Activated T-cell treated with anti-CD3 and anti-CD28 coated beads for 24 hours (primary cell): ENCODE measurements at regions not wholly inside any gene's neighbourhood (a gene's known extent, or its start where the extent isn't known, plus 50 kb on each side); places are given as distances from the start of the nearest gene placed in this dataset.

Experiments used
- DNase-seq: peaks from one replicate; pipeline ENCODE4 v3.0.0-alpha.2; 2020; ENCODE audit warnings: low read depth

DNA sequence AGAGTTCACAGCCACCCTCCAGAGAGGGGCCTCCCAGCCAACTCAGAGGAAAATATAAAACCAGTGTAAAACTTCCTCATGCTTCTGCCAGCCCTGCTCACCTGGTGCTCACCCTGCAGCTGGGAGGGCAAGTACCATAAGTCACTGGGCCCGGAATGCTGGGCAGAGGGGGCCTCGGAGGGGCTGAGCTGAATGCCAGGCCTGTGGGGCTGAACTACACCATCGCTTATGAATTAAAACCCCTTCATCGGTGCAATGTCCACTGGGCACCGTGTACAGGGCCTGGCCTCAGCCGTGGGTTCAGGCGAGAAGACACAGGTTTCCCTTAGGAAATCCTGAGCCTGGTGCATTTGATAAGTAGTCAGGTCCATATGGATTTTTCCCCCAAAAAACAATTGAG, 828.6 kb downstream of the TBC1D22A start:
- no peak for DNase-seq

DNA sequence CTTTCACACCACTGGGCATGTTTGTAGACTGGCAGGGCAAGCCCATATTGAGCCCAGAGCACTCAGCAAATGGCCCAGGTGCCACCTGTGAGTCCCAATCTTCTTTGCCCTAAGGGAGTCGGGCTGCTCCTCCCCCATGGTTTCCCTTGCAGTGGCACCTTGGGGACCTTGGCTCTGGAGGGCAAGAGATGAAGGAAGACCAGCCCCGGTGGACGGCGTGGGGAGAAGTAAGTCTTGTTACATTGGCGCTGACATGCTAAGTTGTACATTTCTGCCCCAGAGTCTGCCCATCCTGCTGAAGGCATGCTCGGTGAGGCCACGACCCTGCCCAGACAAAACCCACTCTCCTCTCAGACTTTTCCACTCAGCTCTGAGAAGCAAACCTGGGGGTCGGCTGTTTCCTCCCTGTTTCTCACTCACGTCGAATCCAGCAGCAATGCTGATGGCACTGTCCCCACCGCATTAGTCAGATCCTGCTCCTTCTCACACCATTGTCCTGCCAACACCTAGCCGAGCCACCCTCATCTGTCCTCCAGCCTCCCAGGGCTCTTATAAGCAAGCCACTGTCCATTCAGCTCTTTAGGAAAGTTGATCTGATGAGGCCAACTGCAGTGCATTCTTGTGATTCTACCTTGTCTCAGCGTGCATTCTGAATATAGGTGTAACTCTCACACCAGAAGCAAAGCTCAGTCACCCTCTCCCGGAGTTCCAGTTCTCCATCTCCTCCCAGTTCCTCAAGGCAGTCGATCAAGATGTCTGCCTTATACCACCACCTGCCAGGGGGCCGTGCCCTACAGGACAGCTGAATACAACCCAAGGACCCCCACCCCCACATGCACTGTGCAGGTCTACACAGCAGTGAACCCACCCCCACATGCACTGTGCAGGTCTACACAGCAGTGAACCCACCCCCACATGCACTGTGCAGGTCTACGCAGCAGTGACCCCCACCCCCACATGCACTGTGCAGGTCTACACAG, 827.1 kb downstream of the TBC1D22A start:
- no peak for DNase-seq

DNA sequence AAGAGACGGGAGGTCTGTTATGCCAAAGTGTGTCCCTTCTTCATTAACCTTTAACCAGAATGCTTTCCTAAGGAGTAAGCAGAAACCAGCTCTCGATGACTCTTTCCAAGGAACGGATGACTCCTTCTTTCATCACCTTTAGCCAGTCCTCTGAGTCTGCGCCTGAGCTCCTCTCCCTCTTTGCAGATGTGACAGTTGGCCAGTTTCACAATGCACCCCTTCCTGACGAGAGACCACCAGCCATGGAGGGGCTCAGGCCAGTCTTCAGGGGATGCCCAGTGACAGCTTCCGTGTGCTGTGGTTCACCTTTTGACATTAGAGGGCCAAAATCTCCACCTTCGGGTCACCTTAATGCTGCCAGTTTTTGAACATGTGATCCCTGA, 826.1 kb downstream of the TBC1D22A start:
- DNase-seq = no peak

DNA sequence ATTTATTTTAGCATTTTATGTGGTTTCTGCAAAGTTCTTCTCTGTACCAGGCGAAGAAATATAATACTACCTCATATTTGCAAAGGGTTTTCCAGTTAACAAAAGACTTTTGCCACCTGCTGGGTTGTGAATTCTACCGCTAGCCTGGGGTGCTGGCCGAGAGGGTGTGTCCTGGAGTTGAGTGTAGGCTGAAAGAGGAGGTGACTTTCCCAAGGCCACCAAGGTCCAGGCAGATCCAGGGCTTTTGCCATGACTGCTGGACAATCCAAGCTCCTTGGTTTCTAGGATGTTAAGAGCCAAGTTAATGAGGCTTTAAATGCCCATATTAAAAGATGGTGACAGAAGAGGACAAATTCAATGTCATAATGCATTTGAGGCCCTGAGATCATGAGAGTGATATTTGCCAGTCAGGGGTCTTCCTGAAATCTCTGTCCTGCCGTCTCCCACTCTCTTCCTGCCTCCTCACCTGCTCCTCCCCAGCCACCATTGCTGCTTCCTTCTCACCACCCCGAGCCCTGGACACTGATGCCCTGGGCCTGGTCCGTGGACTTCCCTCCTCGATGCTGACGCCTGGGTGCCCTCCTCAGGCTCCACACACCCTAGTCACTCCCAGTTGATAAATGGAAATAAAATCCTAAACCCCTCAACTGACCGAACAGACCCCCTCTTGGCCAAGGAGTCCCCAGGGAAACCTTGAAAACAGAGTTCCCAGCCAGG, 825.6 kb downstream of the TBC1D22A start:
- no peak for DNase-seq

DNA sequence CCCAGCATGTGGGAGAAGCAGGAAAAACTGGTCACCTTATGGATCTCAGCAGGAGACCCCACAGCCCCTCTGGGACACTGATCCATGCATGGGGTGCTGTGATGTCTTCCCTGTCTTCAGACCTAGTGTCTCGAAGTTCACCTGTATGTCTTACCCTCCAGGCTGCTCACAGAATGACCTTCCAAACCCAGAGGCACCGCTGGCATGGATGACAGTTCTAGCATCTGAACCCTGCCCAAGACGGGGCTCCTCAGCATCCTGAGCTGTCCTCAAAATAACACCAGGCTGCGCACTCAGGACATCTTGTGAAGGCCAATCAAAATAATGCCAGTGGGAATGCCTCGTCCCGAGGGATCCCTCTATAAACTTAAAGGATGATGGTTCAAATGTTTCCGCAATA, 824.9 kb downstream of the TBC1D22A start:
- DNase-seq = no peak

DNA sequence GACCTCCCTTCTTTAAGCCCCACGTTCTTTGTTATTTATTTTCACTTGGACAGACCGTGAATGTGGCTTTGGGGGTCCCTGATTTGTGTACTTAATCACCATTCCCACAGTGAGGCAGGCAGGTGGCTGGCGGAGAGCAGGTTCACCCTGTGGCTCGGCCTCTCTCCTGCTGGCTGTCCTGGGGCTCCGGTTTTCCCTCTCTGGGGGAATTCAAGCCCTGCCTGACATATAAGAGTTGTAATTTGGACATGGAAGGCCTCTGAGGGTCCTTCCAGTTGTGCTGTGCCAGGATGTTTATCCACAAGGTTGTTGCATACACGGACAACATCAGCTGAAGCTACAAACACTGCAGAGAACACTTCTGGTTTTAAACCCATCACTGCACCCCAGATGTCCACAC, 824.5 kb downstream of the TBC1D22A start:
- DNase-seq = no peak

DNA sequence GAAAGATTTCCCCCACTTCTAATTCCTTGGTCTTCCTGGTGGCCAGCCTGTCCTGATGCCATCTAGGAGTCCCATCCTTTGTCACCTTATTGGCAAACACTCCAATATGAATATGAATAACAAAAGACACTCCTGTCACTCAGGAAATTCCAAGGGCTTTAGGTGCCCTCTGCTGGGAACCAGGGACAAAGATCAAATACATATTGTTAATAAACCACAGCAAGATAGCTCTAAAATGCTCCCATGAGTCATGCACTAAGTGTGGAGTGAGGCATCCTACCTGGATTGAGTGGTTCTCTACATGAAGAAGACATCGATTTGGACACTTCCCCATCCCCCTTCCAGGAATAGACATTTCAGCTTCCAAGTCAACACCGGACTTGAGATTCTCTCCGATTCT, 823.6 kb downstream of the TBC1D22A start:
- no peak for DNase-seq

DNA sequence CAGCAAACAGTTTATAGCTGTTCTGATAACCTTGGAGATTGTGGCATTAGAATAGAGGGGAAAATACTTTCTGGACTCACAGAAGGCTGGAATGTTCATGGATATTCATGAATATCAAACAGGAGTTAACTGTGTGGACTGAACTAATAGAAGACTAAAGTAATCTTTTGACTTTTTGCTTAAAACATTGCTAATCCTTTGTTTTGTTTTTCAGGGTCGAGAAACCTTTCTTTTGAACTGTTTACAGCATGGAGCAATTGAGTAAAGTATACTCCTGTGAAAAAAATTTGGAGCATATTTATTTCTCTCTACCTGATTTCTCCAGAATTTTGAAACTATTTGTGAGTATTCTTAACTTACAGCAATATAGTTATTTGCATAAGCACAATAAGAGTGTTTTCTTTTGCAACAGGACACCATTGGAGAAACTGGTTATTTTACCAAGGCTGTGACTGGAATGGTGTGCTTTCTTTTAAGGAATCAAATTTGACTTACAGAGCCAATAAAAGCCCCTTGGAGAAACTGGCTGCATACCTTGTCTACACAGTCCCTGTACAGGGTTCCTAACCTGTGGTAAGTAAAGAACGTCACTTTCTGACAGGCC, 821.6 kb downstream of the TBC1D22A start:
- no peak for DNase-seq

DNA sequence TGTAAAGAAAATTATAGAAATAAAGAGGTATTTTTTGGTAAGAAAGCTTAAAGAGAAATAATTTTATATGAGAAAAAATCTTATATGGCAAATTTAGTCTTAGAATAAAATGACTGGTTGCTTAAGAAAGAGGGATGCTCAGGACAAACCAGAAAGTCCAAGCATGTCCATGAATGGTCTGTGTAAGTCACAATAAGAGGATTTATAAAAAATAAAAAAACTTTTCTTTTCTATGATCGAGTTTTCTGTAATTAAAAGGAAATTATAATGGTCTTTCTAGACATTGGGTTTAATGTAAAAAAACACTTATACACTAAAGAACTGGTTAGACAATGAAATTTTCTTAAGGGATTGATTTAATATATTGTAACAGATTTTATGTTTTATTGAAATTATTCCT, 819.6 kb downstream of the TBC1D22A start:
- DNase-seq = no peak

DNA sequence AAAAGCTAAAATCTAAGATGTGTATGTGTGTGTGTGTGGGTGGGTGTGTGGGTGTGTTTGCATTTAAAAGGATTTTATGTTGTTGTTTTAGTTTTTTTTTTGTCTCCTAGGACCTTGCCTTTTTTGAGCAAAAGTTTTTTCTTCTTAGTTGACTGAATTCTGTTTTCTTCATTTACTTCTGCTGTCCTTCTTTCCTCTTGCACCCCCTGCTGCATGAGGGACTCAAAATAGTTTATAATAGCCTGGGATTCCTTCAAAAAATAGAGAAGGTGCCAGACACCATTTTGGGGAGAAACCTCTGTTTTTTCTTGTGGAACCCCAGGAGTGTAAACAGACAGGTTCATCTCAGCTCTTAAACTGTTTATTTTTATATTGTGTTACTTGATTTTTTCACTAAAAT, 817.7 kb downstream of the TBC1D22A start:
- DNase-seq = no peak

DNA sequence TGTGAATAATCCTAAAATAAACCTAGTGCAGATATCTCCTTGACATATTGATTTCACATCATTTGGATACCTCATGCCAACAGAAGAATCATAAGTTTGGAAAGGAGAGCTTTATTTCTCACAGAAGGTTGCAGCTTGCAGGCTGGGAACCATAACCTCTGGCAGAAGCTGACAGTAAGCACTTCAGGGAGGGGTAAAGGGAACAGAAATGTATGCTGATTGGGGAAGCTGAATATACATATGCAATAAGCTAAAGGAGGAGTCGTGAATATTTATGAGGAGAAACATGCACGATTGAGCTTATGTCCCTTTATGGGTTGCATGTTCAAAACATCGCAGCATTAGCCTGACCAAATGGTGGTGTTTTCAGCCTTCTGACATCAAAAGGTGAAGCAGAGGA, 814.5 kb downstream of the TBC1D22A start:
- no peak for DNase-seq

DNA sequence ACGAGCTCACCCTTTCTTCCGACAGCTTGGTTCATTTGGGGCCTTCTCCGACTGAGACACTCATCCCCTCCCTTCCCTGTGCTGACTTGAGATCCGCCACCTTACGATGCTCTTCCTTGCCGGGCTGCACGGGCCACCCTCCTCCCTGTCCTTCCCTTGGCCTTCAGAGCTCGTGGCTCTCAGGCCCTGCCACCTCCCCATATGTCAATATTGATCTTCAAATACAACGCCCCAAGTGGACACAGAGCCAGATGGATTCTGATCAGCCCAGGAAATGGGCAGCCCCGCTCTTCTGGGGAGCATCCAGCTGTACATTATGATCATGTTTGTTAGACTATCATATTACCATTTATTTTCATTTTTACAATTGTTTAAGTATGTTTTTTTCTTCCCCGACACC, 812.8 kb downstream of the TBC1D22A start:
- DNase-seq = no peak

DNA sequence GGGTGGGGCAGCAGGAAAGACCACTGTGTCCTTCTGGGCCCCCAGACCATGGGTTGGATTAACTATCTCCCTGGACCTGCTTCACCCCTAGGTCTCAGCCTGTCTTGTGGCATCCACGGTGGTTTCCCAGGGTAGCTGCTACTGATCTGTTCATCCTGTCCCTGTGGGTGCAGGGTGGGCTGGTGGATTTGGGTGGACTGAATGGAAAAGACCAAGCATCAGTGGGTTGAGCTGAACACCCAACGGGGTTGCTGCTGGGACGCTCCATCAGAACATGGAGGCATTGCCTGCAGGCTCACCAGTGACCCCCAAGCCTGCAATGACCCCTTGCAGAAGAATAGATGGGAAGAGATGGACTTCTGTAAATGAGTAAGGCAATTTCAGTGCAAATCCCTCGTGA, 812.1 kb downstream of the TBC1D22A start:
- DNase-seq = no peak

DNA sequence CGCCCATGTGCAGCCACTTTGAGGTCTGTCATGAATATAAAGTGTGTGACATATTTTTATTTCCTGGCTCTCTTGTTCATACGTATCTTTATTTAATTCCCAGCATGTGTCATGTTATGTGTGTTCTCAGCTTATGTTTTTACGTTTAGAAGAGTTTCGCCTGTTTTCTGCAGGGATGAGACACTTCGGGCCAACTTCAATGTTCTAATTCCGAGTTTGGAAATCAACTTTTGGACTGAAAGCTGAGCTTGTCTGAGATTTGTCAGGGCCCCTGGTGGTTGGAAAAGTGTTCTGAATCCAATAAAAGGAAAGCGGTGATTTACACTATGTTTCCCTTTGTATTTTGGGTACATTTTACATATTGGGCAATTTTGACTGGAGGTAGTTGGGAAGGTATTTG, 810.7 kb downstream of the TBC1D22A start:
- DNase-seq = no peak

DNA sequence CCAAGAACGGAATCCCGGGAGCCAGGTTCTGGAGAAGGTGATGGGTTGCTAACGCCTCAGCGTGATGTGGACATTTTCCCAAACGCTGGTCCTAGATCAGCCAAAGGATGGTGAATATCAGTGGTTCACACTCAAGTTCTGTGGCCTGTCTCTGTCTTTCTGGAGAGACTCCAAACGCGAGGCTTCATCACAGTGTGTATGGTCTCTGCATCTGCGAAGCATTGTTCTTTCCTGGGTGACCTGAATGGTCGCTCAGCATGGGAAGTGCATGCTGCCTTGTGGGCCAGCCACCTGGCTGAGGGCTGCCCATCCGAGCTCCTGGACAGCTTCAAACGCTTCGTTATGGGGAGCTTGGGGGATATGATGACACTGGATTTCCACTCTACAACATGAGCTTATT, 810.0 kb downstream of the TBC1D22A start:
- no peak for DNase-seq

DNA sequence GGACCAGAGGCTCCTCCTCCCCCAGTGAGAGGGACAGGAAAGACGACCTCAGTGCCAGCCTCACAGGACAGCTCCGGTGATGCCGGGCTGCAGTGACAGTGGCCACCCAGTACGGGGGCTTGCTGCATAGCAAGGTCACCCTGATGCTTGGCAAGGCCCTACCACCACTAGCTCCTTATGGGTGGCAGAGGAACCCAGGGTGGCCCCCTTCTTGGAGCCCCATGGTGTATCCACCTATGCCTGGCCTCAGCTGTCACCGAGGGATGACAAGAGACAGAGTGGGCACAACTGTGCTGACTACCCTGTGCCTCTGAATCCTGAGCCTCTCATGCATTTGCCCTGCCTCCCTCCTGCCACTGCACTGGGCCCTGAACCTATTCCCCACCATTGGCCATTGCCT, 809.2 kb downstream of the TBC1D22A start:
- DNase-seq = no peak

DNA sequence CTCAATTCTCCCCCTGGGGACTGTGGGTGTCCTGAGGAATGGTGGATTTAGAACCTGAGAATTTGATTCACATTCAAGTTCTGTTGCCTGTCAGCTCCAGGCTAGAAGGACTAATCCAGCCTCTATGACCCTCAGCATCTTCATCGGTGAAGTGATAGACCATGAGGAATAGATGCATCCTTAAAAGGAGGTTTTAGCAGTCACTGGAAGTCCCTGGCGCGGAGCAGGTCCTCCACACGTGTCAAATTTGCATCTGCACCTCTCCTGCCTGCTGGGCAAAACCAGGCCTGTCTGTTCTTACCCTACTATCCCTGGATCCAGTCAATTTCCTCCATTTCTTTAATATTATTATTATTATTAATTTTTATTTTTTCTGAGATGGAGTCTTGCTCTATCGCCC, 808.4 kb downstream of the TBC1D22A start:
- DNase-seq = no peak

DNA sequence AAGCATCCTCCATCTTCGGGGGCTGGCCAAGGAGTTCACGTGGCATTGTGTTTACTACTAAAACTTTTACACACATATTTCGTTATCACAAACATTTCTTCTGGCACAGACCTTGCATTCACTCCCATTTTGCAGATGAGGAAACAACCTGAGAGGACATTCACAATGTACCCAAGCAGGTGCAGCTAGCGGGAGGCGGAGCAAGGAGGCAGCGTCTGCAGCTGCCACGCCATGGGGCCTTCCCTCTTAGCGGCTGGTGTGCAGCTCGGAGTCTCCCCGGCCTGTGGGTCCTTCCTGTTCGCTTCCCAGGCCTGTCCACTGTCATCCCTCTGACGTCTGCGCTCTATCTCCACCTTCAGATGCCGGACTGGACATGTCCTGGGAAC, 807.8 kb downstream of the TBC1D22A start:
- no peak for DNase-seq

DNA sequence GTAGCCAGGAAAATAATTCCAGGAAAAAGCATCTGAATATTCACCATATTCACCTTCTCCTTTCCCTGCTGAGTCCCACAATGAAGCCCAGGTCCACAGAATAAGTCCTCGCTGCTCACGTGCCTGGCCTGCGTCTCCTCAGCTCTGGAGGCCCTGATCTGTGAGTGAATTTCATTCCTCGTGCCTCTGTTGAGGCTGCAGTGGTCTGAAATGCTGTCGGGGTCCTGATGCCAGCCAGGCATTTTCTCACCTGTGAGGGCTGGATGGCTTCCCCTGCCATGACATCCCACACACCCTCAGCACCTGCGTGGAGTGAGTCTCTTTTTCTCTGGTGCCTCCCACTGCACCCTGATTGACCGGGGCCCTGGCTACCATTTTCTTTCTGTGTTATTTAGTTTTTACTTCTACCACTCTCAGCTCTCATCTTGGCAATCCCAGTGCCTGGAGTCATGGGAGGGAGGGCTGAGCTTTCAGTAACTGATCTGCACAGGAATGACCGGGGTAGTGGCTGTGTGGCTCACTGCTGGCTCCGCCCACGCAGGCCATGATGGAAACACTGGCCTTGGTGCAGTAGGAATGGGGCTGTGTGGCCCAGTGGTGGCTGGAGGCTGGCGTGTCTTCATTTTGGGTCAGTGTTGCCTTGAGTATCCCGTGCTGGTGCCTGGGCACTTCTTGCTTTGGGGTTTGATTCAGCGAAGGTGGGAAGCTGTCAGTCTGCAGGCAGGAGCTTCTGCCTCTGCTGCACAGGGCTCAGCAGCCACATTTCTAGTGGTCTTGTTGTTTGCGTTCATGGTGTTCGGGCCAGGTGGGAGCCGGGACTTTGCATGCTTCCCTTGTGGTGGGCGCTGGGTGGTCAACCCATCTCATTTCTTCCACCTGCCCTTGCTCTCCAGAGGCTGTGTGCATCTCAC, 807.2 kb downstream of the TBC1D22A start:
- no peak for DNase-seq

DNA sequence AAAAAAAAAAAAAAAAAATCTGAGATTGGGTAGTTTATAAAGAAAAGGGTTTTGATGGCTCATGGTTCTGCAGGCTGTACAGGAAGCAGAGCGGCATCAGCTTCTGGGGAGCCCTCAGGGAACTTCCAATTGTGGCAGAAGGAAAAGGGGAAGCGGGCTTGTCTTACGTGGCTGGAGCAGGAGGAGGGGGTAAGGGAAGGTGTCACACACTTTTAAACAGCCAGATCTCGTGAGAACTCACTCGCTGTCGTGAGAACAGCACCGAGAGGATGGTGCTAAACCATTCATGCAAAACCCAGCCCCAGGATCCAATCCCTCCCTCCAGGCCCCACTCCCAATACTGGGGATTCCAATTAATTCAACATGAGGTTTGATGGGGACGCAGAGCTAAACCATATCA, 806.2 kb downstream of the TBC1D22A start:
- DNase-seq = no peak

DNA sequence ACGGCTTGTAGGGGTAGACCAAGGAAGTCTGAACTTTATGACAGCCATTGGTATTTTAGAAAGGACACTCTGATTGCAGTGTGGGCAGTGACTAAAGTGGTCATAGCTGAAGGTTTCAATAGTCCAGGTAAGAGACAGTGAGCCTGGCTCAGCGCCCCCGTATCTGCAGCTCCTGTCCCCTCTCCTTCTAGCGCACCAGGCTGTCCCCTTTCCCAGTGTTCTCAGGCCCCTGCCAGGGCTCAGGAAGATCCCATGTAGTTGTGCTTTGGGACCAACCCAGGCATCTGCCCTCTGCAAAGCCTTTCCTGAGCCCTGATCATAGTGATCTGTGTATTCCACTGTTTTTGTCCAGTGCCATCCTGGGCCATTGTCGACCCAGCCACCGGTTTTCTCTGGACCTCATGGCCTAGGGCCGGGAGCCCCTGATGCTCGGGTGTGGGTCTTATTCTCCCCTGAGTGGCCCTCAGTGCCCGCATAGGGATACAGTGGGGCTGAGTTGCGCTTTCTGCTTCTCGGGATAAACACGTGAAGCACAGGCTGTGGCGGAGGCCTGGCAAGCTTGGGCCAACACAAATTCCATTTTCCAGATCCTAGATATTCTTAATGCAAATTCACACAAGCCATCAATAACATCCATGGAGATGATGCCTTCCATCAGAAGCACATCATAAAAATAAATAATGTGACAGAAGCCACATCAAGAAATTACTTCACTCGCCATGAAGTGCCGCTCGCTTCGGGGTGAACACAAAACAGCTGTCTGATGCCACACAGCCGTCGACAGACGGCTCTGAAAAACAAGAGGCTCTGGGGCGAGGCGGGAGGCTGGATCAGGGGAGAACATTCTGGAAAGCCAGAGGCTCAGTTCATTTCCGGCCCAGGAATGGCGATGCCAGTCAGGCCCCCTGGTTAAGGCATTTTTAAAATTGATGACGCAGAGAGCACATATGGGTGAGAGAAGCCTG, 805.0 kb downstream of the TBC1D22A start:
- no peak for DNase-seq
